GM21786 (cell line): ENCODE measurements at regions not wholly inside any gene's neighbourhood (a gene's known extent, or its start where the extent isn't known, plus 50 kb on each side); places are given as distances from the start of the nearest gene placed in this dataset.
"Not testable (repeated sequence)": the region's sequence is repeated elsewhere in the genome, so short reads cannot be mapped to it uniquely, and the experiment has no call there.

ENCODE experiments used
- ATAC-seq: cut with Tn5 transposase; IDR thresholded peaks from one replicate; pipeline ENCODE4 v1.9.1; 2021; ENCODE audit not compliant: unreplicated experiment

GRCh38 chr2:8329660-8330622 is 351.9 kb upstream of the ID2 start:
- no peak for ATAC-seq

DNA sequence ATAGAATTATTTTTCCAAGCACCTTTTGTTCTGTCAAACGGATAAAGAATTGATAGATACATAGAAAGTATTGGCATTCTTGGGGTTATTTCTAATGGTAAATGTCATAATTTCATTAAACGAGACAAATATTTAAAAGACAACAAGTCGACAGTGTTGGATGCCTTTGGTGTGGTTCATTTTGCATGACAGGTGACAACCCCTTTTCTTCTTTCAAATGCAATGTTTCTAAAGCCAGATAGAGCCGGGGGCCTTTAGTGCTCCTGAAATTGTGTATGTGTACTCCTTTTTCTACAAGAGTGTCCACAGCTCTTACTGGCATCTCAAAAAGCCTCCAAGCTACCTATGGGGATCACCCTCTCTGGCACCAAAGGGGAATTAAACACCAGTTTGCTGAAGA is 350.8 kb upstream of the ID2 start:
- ATAC-seq: no peak

DNA sequence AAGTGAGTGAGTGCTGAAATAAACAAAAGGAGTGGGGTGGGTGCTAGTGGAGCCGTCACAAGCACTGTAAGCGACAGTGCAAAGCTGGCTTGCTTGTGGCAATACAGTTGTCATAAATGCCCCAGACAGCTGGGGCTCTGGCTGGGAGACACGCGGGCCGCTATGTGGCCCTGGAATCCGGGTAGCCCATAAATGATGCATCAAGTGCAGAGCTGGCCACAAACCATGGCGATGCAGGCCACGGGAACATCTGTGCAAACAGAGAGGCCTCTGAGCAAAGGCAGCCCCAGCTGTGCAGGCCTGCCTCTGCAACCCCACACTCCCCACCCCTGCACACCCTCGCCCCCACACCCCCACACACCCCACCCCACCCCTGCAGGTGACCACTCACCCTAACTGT is 349.2 kb upstream of the ID2 start:
- ATAC-seq: no peak

GRCh38 chr2:8333177-8333831 is 348.6 kb upstream of the ID2 start:
- ATAC-seq: no peak

DNA sequence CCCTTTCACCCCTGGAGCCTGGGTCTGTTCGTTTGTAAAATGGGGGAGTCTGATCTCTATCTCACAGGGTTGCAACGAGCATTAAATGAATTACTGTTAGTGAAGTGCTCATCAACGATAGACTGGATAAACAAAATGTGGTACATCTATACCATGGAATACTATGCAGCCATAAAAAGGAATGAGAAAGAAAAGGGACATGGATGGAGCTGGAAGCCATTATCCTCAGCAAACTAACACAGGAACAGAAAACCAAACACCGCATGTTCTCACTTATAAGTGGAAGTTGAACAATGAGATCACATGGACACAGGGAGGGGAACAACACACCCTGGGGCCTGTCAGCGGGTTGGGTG is 348.0 kb upstream of the ID2 start:
- not testable (repeated sequence) for ATAC-seq

DNA sequence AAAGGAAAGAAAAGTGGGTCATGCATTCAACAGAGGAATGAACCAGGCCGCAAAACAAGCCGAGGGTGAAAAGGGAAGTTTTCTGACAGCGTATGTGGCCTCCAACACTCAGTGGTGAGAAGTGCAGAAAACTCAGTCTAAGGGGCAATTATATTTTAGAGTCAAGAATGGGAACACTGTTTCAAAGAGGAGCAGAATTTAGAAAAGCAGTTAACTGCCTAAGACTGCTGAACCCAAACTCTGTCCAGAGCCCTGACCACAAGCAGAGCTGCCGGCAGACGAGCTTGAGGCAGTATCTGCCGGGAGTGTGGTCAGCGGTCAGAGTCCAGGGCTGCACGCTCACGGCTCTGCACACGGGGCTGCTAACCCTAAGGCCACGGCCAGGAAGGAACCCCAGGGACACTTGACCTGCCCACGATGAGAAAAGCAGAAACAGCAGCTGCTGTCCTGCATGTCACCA is 347.0 kb upstream of the ID2 start:
- ATAC-seq: no peak

DNA sequence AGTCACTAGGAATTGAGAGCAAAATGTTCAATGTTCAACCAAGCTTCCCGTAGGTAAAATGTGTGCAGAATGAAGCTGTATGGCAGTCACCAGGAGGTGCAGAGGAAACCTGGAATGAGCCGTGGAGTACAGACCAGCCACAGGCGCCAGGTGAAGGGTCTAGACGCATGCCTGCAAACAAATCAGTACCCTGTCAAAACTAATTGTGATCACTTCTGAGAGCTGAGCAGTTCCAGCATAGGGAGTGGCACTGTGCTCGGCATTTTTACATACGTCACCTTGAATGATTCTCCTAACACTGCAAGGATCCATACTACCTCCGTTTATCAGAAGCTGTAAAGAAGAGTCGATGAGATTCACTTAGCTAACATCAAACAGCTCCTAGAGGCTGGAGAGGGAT is 346.1 kb upstream of the ID2 start:
- no peak for ATAC-seq

GRCh38 chr2:8337321-8337720 is 344.5 kb upstream of the ID2 start:
- ATAC-seq: no peak

GRCh38 chr2:8342407-8342806 is 339.4 kb upstream of the ID2 start:
- no peak for ATAC-seq

- no peak for ATAC-seq
Observed at GRCh38 chr2:8343031-8343430, 338.8 kb upstream of the ID2 start.

GRCh38 chr2:8344144-8345097 is 337.4 kb upstream of the ID2 start:
- ATAC-seq: no peak

GRCh38 chr2:8345200-8345599 is 336.7 kb upstream of the ID2 start:
- no peak for ATAC-seq

DNA sequence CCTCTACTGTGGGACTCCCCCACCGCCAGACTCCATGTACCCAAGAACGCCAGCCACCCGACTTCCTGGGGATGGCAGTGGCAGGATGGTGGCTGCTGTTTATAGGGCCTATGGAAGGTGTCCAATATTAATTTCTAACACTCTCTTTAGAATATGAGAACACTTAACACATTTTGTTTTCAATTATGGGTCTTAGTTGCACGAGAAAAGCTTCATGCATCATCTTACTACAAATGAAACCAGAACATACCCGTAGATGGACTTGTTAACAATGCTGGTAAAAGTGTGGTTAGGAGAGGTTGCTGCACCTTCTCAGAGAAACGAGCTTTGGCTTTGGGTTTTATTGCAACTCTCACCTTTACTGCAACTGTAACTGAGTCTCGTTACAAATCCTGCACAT is 335.6 kb upstream of the ID2 start:
- ATAC-seq: no peak

DNA sequence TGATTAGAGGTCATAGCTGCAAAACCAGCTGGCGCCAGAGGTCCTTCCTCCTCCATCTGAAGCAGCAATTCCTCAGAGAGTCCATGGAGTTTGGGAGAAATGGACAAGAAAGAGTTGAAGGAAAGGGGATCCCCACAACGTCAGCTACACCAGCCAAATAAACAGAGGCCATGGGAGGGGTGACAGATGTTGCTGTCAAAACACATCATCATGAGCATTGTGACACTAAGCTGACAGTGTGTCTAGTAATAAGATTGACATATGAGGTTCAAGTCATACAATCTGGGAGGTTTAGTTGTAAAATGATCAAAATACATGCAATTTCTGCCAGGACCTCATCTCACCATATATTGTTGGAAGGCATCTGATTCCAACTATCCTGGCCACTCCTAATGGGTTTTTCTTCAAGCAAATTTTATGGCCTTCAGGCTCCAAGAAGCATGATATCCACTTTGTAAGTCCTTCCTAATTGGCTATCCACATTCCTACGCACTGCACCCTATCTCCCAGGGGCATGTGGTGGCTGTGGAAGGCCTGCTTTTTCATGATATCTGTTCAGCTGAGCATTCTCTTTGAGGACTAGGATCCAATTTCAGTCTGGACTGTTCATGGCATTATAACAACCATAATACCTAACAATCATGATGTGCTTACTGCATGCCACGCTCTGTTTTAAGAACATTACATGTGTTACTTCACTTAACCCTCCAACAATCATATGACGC is 335.0 kb upstream of the ID2 start:
- no peak for ATAC-seq

GRCh38 chr2:8348911-8349310 is 332.9 kb upstream of the ID2 start:
- not testable (repeated sequence) for ATAC-seq

DNA sequence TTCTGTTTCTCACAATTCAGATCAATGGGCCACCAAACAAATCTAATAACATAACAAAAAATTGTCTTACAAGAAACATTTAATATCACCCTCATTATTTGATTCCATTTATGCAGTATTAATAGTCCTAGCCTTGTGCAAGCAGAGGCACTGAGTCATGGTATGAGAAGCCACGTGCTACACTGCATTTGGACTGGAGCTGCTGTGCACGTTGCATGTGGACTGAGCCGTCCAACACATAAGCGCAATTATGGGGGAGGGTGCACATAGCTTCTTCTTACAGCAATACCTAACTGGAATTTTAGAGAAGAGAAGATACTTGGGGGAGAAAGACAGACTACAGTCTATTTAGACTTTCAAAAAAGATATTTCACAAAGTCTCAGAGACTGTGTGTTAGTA is 329.6 kb upstream of the ID2 start:
- no peak for ATAC-seq

DNA sequence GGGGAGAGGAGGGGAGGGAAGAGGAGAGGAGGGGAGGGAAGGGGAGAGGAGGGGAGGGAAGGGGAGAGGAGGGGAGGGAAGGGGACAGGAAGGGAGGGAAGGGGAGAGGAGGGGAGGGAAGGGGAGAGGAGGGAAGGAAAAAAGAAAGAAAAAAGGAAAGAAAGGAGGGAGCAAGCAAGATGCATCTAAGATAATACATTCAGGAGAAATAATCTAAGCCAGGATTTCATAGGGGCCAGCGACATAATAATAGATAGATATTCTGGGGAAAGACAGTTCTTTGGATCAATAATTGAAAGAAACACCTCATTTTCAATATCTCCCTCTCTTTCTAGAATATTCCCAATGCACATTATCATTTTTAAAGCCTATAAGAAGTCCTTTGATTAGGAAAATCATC is 328.9 kb upstream of the ID2 start:
- ATAC-seq: no peak

- no peak for ATAC-seq
Observed at GRCh38 chr2:8355102-8355859, 326.6 kb upstream of the ID2 start.

DNA sequence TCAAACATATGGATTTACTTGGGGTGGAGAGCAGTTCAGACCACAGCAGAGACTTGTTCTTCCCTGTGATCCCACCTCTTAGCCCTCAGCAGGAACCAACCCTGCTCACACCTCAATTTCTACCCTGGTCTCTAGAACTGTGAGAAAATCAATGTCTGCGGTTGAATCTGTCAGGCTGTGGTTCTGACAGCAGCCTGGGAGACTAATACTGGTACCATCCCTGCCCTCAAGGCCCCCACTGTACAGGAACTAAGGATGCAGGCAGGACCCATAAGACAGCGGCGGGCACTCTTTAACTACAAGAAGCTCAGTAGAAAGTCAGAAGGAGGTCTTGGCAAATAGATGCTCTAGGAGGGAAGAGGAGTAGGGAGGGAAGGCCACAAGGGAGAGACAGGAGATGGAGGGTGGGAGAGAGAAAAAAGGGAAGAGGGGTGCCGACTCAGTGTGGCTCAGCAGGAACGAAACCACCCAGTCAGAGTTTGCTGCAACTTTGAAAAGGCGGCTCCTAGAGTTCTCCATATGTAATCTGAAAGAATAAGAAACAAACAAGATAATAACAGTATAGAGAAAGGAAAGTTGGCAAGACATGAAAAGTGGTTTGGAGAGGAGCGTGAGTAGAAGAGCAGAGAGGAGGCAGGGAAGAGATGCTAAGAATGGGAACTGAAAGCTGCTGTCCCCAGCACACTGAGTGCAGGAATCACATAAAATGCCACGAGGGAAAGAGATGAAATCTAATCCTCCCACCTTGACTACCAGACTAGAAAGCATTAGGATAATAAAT is 323.9 kb upstream of the ID2 start:
- ATAC-seq: no peak
